GM04504 (cell line): ENCODE measurements at regions not wholly inside any gene's neighbourhood (a gene's known extent, or its start where the extent isn't known, plus 50 kb on each side); places are given as distances from the start of the nearest gene placed in this dataset.
"Not testable (repeated sequence)": the region's sequence is repeated elsewhere in the genome, so short reads cannot be mapped to it uniquely, and the experiment has no call there.

ENCODE experiments used
- DNase-seq: peaks from one replicate; pipeline ENCODE4 v3.0.0-alpha.2; 2012; ENCODE audit warnings: low read depth

DNA sequence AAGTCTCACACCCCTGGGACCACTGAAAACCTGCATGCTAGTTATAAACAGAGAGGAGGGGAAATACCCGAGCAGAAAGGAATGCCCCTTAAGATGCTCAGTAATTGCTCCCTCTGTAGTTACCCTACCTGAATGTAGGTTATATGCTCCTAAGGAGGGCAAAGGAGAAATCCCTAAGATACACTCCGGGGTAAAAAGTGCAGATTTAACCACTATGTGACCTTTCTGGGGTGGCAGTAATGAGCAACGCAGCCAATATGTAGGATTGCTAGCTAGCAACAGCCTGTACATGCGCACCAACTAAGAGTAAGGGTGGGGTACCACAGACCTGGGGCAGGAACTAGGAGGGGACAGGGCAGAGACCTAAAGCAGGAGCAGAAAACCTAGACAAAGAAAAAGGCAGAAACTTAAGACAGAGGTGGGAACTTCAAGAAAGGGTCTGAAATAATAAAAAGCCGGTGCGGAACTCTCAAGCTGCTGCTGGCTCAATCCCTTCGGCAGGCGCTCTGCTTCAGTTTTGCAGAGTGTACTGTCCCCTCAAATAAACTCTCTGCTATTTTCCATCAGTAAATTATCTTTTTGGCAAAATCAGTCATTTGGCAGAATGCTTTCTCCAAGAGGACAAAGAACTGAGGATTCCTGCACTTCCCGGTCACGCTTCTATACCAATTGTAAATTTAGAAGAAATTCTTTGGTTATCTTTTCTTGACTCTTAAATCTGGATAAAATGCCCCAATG lies 823.8 kb downstream of the CDH11 start:
- DNase-seq: no peak

DNA sequence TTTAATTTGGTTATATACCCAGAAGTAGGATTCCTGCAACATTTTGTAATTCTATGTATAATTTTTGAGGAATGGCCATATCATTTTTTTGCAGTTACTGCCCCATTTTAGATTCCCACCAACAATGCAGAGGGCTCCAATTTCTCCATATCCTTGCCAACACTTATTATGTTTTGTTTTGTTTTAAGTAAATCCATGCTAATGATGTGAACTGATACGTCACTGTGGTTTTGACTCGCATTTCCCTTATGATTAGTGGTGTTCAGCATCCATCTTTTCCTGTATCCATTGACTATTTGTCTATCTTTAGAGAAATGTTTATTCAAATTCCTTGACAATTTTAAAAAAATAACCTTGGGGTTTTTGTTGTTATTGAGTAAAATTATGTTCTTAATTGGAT lies 826.4 kb downstream of the CDH11 start:
- DNase-seq: no peak

DNA sequence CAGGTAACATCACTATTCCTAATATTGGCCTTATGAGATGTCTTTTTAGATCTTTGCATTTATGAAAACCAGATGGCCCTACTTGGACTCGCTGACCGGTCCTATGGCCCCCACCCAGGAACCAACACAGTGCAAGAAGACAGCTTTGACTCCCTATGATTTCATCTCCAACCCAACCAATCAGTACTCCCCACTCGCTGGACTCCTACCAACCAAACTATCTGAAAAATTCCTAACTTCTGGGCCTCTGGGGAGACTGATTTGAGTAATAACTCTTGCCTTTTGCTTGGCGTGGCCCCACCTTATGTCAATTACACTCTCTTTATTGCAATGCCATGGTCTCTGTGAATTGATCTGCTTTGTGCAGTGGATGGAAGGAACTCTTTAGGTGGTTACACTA lies 828.9 kb downstream of the CDH11 start:
- no peak for DNase-seq

DNA sequence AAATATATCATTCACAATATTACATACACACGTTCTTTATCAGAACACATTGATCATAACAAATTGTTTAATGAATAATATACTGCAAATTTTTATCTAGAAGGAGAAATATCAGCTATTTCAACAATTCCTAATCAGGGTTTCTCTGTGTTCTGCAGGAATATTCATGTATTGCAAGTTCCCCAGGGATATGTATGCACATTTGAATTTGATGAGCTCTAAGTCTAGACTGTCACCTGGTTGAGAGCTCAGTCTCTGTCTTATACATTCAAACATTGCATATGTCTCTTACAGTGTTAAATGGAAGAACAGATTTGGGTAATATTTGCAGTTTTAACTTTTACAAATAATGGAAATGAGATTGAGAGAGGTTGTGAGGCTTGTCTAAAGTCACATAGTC lies 829.7 kb downstream of the CDH11 start:
- no peak for DNase-seq

DNA sequence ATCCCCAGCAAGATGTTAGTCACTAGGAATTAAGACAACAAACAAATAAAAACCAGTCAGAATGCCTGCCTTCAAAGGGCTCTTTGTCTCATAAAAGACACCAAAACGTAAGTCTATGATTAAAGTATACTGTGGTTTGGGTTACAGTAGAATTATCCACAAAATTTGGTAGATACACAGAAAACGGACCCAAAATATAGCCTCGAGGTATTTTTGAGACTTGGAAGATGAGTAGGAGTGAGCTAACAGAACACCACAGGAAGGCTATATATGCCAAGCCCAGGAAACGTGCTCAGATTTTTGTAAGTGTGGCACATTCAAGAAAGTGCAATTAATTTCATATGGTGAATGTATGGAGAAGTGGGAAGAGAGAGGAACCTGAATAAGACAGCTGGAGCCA lies 831.4 kb downstream of the CDH11 start:
- DNase-seq: no peak

DNA sequence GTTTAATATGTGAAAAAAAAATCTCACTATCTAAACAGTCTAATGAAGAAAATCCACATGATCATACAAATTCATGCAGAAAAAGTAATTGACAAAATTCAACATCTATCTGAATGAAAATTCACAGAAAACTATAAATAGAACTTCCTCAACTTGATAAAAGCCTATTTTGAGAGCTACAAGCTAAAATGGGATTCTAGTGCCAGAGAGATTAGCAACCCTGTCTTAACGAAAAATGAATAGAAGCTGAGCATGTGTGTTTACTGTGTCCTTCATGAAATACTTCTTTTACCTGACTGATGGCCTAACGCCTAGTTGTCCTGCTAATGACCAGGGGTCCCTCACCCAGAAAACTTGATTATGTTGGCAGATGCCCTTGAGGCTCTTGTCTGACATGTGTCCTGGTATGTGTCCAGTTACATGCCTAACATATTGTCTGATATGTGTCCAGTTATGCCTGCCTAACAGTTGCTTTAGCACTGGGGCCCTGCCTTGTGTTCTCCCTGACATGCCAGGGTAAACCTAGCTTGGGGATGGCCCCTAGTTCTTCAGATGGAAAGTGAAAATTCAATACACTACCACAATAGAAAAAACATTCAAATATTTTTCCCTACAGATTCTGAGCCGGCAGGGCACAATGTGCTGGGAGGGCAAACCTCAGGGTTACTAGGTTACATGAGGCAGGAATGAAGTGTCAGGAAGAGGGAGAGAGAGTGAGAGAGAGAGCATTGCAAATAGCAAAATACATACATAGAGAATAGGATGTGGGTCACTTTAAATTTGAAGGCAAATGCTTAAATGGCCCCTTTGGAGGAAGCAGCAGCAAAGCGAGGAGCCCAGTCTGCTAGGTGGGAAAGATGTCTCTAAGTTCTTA lies 834.0 kb downstream of the CDH11 start:
- no peak for DNase-seq

DNA sequence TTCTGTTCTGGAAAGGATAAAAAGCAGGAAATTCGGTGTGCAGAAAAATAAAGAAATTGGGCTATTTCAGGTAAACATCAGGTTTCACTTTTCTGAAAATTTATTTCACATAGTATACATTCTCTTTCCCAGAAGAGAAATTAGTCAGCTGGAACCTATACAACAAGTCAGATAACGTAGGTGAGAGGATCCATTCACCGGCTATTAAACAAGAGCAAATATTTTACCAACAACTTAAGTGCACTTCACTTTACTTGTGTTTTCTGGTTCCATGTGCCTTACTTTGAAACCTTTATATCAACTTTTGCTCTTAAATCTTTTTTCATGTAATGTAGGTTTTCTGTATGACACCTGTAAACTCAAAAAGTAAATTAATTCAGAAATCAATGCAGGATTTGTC lies 839.7 kb downstream of the CDH11 start:
- no peak for DNase-seq

DNA sequence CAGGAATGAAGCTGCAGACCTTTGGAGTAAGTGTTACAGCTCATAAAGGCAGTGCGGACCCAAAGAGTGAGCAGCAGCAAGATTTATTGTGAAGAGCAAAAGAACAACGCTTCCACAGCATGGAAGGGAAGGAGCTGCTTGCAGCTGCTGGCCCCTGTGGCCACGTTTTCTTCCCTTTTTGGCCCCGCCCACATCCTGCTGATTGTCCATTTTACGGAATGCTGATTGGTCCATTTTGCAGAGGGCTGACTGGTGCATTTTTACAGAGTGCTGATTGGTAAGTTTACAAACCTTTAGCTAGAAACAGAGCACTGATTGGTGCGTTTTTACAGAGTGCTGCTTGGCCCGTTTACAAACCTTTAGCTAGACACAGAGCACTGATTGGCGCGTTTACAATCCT lies 841.5 kb downstream of the CDH11 start:
- DNase-seq: no peak

DNA sequence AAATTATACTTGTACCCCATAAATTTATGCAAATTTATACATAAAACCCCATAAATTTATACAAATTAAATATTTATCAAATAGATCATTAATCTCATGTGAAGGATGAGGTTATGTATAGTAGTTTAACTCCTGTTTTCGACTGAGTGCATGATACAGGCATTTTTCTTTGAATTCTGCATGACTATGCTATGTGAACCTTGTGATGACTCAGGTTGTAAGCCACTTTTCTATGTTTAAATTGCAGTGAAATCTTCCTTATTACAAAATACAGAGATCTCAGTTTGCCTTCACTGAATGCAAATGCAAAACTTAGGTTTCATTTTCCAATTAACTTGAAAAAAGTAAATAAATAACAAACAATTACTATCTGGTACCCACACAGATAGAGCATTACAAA lies 843.7 kb downstream of the CDH11 start:
- no peak for DNase-seq

DNA sequence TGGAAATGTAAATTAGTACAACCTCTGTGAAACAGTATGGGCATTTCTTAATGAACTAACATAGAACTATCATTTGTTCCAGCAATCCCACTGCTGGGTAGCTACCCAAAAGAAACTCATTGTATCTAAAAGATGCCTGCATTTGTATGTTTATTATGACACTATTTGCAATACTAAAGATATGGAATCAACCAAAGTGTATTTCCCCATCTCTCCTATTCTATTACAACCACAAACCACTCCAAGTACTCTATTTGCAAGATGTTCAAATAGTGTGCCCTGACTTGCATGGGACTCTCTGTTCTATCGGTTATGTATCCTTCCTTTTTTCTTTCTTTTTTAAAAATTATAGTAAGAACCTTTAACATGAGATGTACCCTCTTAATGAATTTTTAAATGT lies 845.2 kb downstream of the CDH11 start:
- DNase-seq: no peak

DNA sequence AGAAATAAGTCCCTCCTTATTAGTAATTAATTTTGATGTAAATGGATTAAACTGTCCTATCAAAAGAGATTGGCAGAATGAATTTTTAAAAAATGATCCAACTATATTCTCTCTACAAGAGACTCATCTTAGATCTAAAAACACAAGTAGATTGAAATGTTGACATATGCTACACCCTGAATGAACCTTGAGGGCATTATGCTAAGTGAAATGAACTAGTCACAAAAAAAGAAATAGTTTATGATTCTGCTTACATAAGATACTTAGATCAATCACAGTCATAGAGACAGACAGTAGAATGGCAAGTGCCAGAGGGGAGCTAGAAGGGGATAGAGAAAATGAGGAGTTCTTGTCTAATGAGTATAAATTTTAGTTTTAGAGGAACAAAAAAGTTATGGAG lies 849.8 kb downstream of the CDH11 start:
- no peak for DNase-seq

DNA sequence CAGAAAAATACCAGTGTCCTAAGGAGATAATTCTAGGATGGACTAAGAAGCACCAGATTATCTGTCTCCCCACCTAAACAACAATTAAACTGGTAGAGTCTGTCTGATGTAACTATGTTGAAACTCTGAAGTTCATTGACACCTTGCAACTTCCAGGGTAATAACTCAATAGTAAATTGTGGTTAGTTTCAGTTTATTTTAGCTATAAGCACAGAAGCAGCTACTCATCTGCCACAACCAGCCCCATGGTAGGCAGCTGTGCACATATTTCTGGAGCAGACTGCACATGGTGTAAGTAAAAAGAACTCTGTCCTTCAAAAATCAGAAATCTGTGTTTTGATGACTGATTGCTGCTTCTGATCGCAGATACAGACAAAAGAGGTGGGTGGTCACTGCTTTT lies 852.1 kb downstream of the CDH11 start:
- DNase-seq: no peak

DNA sequence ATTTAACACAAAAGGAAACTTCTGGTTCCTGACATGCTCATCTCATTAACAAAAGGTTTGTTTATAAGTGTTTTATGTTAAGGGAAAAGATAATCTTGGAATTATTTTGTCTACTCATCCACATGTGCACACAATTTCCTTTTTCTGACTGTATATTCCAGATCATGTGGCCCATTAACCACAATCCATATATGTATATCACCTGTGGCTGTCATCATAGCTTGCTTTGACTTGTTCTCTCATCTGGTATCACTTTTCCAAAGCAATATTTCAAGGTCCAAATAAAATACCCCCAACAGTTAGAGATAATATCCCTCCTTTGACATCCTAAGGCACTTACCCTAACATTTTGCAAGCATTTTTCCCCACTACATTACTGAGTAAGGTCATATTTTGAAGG lies 856.1 kb downstream of the CDH11 start:
- DNase-seq: no peak

DNA sequence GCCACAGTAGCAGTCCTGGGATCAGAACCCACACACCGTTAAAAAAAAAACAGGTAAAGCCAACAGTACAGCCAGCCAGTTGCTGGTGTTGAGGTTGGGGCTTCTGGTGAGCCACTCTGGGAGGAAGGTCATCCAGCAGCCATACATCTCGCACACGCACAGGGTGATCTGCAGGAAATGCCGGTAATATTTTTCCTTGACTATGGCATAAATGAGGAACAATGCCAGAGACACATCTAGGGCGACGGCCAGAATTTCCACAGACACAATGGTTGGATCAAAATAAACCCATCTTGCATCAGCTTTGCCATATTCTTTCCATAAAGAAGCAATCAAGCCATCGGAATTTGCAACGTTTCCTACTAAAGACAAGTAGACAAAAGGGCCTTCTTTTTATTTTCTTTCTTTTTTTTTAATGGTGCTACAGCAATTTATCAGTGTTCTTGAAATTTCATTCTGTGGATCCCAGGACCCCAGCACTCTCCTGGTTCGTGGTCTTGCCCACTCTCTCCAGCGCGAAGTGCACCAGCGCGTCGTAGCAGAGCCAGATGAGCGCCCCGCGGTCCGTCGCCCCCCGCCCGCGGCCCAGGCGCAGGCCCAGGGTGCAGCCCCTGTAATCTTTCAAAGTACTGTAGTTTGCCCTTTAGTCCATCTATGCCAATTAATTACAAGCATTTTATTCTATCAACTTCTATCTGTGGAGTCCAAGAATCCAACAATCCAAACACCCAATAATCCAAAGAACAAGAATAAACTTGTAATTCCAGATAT lies 861.0 kb downstream of the CDH11 start:
- DNase-seq: not testable (repeated sequence)

DNA sequence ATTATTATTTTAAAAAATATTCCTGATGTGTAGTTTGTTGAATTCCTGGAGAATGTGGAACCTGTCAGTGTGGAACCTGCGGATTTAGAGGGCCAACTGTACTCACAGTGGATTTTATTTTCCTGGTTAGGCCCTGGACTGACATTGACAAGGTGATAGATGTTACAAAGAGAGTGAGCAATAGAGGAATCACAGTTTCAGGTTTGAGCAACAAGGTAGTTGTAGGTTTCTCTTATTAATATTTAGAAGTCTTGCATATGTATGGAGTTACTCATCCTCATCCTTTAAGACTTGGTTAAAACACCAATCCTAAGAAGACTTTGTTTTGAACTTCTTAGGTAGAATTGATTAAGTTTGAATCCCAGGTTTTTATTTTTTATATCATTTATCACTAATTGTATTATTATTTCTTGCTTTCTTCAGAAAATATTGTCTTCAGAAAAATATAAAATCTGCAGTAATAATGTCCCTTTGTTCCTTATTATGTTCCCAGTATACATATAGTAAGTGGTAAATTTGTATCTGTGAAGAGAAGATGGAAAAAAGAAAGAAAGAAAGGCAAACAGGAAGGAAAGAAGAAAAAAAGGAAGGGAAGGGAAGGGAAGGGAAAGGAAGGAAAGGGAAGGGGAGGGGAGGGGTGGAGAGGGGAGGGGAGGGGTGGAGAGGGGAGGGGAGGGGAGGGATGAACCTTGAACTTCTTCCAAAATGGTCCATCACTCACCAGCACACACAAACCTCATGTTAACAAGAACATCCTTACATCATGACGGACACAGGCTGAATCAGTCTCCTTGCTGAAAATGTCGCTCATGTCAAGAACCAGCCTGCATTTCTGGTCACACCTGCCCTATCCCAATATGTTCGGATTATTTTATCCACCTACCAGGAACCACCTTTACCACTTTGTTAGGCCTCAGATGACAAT lies 867.2 kb downstream of the CDH11 start:
- no peak for DNase-seq

DNA sequence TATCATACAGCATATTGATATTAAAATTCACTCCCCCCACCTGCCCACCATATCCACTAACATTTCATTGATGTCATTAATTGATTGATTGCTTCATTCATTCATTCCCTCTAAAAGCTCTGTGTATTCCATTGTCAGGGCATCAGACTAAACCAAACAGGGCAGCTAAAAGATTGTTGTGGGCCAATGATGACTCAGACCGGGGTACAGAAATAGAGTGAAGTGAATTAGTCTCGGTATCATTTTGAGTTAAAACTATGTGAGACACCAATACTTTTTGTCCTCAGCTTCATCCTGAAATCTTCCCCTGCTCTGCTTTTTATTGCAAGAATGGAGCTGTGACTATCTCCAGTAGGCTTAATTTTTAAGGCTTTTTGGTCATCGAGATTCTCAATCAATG lies 868.3 kb downstream of the CDH11 start:
- DNase-seq: no peak

DNA sequence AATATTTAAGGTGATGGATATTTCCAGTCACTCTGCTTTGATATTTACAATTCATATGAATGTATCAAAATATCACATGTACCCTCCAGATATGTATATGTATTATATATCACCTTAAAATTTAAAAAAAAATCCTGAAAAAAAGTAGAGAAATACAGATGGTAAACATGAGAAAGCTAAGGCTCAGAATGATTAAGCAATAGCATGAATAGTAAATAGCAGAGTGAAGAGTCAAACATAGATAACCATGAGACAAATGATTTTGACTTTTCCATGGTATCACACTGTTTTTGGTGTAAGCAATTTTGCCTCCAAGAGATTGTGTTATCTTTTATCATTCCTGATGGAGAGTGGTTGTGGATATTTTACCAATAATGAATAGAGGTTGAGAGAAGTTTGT lies 868.8 kb downstream of the CDH11 start:
- no peak for DNase-seq

DNA sequence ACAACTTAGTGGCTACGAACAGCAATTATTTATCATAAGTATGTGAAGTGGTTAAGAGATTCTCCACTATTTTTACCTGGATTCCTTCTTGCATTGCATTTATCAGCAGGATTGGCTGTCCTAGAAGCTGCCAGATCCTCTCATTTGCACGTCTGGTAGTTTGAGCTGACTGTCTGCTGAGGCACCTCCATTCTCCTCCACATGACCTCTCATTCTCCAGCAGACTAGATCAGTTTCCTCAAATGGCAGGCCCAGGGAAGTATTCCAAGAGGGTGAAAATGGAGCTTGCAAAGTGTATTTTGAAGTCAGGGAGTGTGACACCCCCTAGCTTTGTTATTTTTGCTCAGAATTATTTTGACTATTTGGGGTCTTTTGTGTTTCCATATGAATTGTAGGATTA lies 870.1 kb downstream of the CDH11 start:
- DNase-seq: no peak

DNA sequence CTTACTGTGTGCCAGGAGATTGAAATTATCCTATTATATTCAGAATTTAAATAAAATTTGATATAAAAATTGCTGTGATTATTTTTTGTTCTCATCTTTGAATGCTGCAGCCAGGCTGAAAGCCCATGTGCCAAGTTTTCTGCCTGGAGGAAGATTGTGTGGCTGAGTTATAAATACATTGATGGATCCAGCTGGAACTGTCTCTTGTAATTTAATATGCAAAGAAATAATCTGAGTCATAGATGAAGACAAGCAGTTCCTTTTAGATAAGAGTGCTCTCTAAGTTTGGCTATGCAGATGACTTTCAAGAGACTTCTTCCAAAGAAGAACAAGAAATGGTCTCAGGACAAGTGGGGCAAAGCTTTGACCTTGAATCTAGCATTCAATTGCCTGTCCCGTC lies 871.0 kb downstream of the CDH11 start:
- peak; percentile 6 for DNase-seq

DNA sequence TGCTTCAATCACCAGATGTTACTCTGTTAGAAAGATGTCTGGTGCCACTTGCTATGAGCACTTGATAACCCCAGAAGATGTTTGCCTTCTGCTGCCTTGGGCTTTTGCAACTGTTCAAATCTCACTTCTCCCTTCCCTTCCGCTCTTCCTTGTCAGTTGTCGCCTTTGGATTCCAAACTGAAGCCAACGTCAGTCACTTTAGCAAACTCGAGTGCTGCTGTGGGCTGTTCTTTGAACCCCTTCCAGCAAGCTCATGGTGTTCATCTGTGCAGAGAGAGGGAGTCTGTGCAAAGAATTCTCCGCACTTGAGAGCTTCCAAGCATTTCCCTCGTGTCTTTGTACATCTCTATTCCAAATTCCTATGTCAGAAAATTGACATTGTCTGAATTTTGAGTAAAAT lies 879.4 kb downstream of the CDH11 start:
- DNase-seq: no peak

DNA sequence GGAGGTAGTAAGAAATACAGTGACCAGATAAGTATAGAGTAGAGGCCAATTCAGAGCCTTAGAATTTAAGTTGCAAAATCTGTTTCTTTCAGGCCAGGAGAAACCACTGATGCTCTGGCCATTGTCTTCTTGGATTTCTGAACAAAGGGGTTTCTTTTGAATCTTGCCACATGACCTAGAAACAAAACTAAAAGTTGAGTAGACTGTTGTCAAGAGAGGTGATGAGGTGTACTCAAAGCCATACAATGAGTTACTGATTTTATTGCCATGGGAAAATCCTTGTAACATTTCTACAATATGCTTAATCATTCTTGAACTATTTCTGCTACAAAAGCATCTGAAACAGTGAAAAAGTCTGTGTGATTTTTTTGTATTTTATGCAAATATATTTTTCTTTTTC lies 881.3 kb downstream of the CDH11 start:
- peak; percentile 45 for DNase-seq

DNA sequence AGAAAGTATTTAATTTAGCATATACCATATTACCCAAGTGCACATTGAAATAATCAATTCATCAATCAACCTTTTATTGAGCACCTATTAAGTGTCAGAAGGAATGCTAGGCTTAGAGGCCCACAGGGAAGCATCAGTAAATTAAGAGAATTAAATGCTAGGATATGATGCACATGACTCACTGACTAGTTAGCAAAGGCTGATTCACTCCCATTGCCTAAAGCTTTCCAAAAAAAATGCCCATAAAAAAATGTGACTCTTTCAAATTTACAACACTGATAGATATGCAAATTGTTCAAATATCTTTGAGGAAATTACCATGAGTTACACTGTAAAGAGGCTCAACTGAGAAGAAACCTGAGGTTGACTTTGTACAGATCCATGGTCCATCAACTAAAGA lies 883.3 kb downstream of the CDH11 start:
- peak; percentile 56 for DNase-seq
